CD14-positive monocyte (primary cell): ENCODE measurements at regions not wholly inside any gene's neighbourhood (a gene's known extent, or its start where the extent isn't known, plus 50 kb on each side); places are given as distances from the start of the nearest gene placed in this dataset.

Experiments
- DNase-seq, 3 donors: peaks; one replicate each; pipeline ENCODE4 v3.0.0-alpha.2; 2011 to 2022
- H2AFZ ChIP-seq: 2 replicates; pipeline ENCODE4 v1.6.0; 2012; ENCODE audit warnings: mild to moderate bottlenecking, low read depth, low read length, inconsistent platforms; ENCODE audit not compliant: insufficient read depth, poor library complexity, severe bottlenecking
- H3K27ac ChIP-seq, 2 donors: 1 replicate in 1 of 2; 2 replicates in 1 of 2; pipeline ENCODE4 v1.5.1; 2012 to 2013; ENCODE audit warnings: low read length in 2 of 2, control low read depth in 1 of 2, inconsistent platforms in 1 of 2, low read depth in 1 of 2, mild to moderate bottlenecking in 1 of 2
- H3K27me3 ChIP-seq, 2 donors: one replicate each; pipeline versions ENCODE4 v1.6.0 to v1.6.1; 2011 to 2013; ENCODE audit warnings: low read length in 2 of 2; ENCODE audit not compliant: control insufficient read depth in 2 of 2, insufficient read depth in 2 of 2
- H3K36me3 ChIP-seq, 2 donors: replicated peaks in 1 of 2; 1 replicate in 1 of 2; 2 replicates in 1 of 2; pipeline versions ENCODE4 v1.5.1 to v1.6.1; 2012 to 2013; ENCODE audit warnings: low read length in 2 of 2, control low read depth in 1 of 2, inconsistent platforms in 1 of 2, mild to moderate bottlenecking in 1 of 2; ENCODE audit not compliant: insufficient read depth in 2 of 2, control insufficient read depth in 1 of 2
- H3K4me1 ChIP-seq, 2 donors: 1 replicate in 1 of 2; 2 replicates in 1 of 2; pipeline versions ENCODE4 v1.5.1 to v1.6.1; 2012 to 2013; ENCODE audit warnings: low read length in 2 of 2, control low read depth in 1 of 2, inconsistent platforms in 1 of 2, mild to moderate bottlenecking in 1 of 2, moderate library complexity in 1 of 2; ENCODE audit not compliant: insufficient read depth in 2 of 2, control insufficient read depth in 1 of 2
- H3K4me2 ChIP-seq: replicated peaks from 2 replicates; pipeline ENCODE3; 2012; ENCODE audit warnings: low read length, moderate library complexity, mild to moderate bottlenecking; ENCODE audit not compliant: poor library complexity, severe bottlenecking; ENCODE audit errors: extremely low read depth
- H3K4me3 ChIP-seq, 3 experiments: fragments of 200-600 bp in 1 of 3; sonication (generic) in 1 of 3; replicated peaks in 1 of 3; 1 replicate in 2 of 3; 2 replicates in 1 of 3; pipeline ENCODE4 v1.5.1; 2011 to 2013; ENCODE audit warnings: low read length in 3 of 3, mild to moderate bottlenecking in 3 of 3, control low read depth in 2 of 3, low read depth in 2 of 3, inconsistent platforms in 1 of 3, moderate library complexity in 1 of 3
- H3K79me2 ChIP-seq: 2 replicates; pipeline ENCODE4 v1.6.0; 2012; ENCODE audit warnings: mild to moderate bottlenecking, control low read depth, inconsistent platforms, low read length, moderate library complexity; ENCODE audit not compliant: insufficient read depth
- H3K9ac ChIP-seq: 2 replicates; pipeline ENCODE4 v1.6.0; 2017; ENCODE audit warnings: low read length, mild to moderate bottlenecking; ENCODE audit not compliant: insufficient read depth, poor library complexity, severe bottlenecking
- H3K9me3 ChIP-seq, 2 donors: replicated peaks in 1 of 2; 1 replicate in 1 of 2; 2 replicates in 1 of 2; pipeline versions ENCODE4 v1.5.1 to v1.6.1; 2012 to 2013; ENCODE audit warnings: low read length in 2 of 2, control low read depth in 1 of 2; ENCODE audit not compliant: control insufficient read depth in 1 of 2, insufficient read depth in 1 of 2
- H4K20me1 ChIP-seq: 2 replicates; pipeline ENCODE4 v1.6.0; 2012; ENCODE audit warnings: mild to moderate bottlenecking, low read length, control low read depth, moderate library complexity; ENCODE audit not compliant: insufficient read depth
- H3K27ac Mint-ChIP-seq, 7 donors: one replicate each; pipeline ENCODE4 v1.8.0; 2020; ENCODE audit warnings: mild to moderate bottlenecking in 7 of 7, mixed read lengths in 7 of 7, moderate library complexity in 6 of 7, inconsistent platforms in 2 of 7
- H3K27me3 Mint-ChIP-seq, 3 donors: one replicate each; pipeline ENCODE4 v1.8.0; 2021 to 2022; ENCODE audit warnings: low read depth in 3 of 3, mild to moderate bottlenecking in 3 of 3, mixed read lengths in 3 of 3, moderate library complexity in 3 of 3, inconsistent platforms in 1 of 3
- H3K36me3 Mint-ChIP-seq, 2 donors: one replicate each; pipeline ENCODE4 v1.8.0; 2020; ENCODE audit warnings: mixed read lengths in 2 of 2, inconsistent platforms in 1 of 2, mild to moderate bottlenecking in 1 of 2
- H3K4me1 Mint-ChIP-seq: one replicate; pipeline ENCODE4 v1.8.0; 2020; ENCODE audit warnings: mild to moderate bottlenecking, mixed read lengths
- H3K4me3 Mint-ChIP-seq, 2 donors: one replicate each; pipeline ENCODE4 v1.8.0; 2020; ENCODE audit warnings: mild to moderate bottlenecking in 2 of 2, mixed read lengths in 2 of 2, moderate library complexity in 1 of 2
- H3K9me3 Mint-ChIP-seq, 7 donors: one replicate each; pipeline ENCODE4 v1.8.0; 2020 to 2022; ENCODE audit warnings: mixed read lengths in 7 of 7, mild to moderate bottlenecking in 6 of 7, moderate library complexity in 6 of 7, inconsistent platforms in 2 of 7
- CTCF ChIP-seq: fragments of 200-600 bp; IDR thresholded peaks from one replicate; pipeline ENCODE4 v1.8.0; 2022; ENCODE audit warnings: antibody characterized with exemption, mild to moderate bottlenecking
- WGBS: methylation state at CpG from one replicate; pipeline ENCODE4 v1.1.5; 2013; ENCODE audit warnings: missing lambda C conversion rate; ENCODE audit not compliant: insufficient coverage; 5-methylcytosine and 5-hydroxymethylcytosine counted together
- intact Hi-C, 2 donors: fragments of 100-400 bp; cut with micrococcal nuclease; formaldehyde crosslinking; loops; one replicate each; pipeline versions ENCODE4 v1.15.0 to v1.15.1; 2023

GRCh38 chr10:78338717-78339116 is 305.1 kb downstream of the RPS24 start:
- no peak for DNase-seq
- H3K4me1 ChIP-seq = no peaks in the 10 kb centered on the region
- H3K27me3 Mint-ChIP-seq = peaks cover 1 to 9% (median 4%) of the 10 kb centered on the region in 3 donors
- H3K27ac Mint-ChIP-seq = no peak overlapping the region
- no peaks in the 10 kb centered on the region for H3K4me1 Mint-ChIP-seq
- no peak overlapping the region for H3K9ac ChIP-seq
- H3K4me3 Mint-ChIP-seq = no peak overlapping the region
- H3K9me3 ChIP-seq = no peaks in the 10 kb centered on the region
- no peak overlapping the region for H2AFZ ChIP-seq
- TF ChIP-seq CTCF = no peak
- no peak overlapping the region for H3K4me3 ChIP-seq
- no peak overlapping the region for H3K4me2 ChIP-seq
- no peak overlapping the region for H3K27ac ChIP-seq
- 96% methylated on average over 4 of the region's 4 CpGs for WGBS
- intact Hi-C loops = no loop called here
- peaks cover 0 to 2% (median 0%) of the 10 kb centered on the region in 7 donors for H3K9me3 Mint-ChIP-seq
- no peaks in the 10 kb centered on the region for H3K27me3 ChIP-seq
- H4K20me1 ChIP-seq = no peaks in the 10 kb centered on the region
- no peaks in the 10 kb centered on the region for H3K36me3 ChIP-seq
- no peaks in the 10 kb centered on the region for H3K79me2 ChIP-seq
- no peaks in the 10 kb centered on the region for H3K36me3 Mint-ChIP-seq

DNA sequence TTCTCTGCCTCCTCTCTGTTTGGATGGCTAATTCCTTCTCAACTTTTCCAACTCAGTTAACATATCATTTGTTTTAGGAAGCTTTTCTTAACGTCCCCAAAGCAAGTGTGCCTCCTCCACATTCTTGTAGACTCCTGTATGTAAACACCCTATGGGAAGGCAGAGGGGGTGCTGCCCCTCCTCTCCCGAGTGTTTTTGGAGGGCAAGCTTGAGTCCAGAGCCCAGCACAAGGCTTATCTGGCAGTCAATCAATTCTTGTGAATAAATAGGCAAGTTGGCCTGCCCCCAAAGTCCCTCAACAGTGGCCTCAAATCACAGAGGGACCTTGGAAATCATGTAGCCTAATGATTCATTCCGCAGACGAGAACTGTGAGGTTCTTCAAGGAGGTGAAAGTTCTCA is 305.6 kb downstream of the RPS24 start:
- DNase-seq = no peak
- Histone ChIP-seq H4K20me1 (no peaks in the 10 kb centered on the region), H3K36me3 (no peaks in the 10 kb centered on the region), H3K4me1 (no peaks in the 10 kb centered on the region), H3K4me2 (no peak overlapping the region), H3K4me3 (no peak overlapping the region), H3K9me3 (no peaks in the 10 kb centered on the region), H3K9ac (no peak overlapping the region), H3K27ac (no peak overlapping the region), H2AFZ (no peak overlapping the region), H3K79me2 (no peaks in the 10 kb centered on the region), H3K27me3 (no peaks in the 10 kb centered on the region)
- Mint-ChIP-seq H3K27me3 (peaks cover 1 to 6% (median 4%) of the 10 kb centered on the region in 3 donors), H3K27ac (peak overlapping the region in 1 of 7 donors; percentile 41), H3K4me3 (no peak overlapping the region), H3K4me1 (no peaks in the 10 kb centered on the region), H3K9me3 (peaks cover 0 to 4% (median 0%) of the 10 kb centered on the region in 7 donors), H3K36me3 (no peaks in the 10 kb centered on the region)
- TF ChIP-seq CTCF = no peak
- intact Hi-C loops = no loop called here
- no CpG with 5 or more reads among the region's 4 CpGs for WGBS
